ENCODE measurements at regions not wholly inside any gene's neighbourhood (a gene's known extent, or its start where the extent isn't known, plus 50 kb on each side); places are given as distances from the start of the nearest gene placed in this dataset.

GRCh38 chr2:149920389-149920788 is 332.8 kb upstream of the MMADHC start:
- no peak for DNase-seq (ENCODE audit: low spot score)

- no peak for DNase-seq (ENCODE audit: low spot score)
Observed at GRCh38 chr2:149915151-149915550, 327.6 kb upstream of the MMADHC start.

GRCh38 chr2:149908726-149909683 is 321.4 kb upstream of the MMADHC start:
- no peak for DNase-seq (ENCODE audit: low spot score)

- no peak for DNase-seq (ENCODE audit: low spot score)
Observed at GRCh38 chr2:149906886-149907285, 319.3 kb upstream of the MMADHC start.

GRCh38 chr2:149904352-149905175 is 317.0 kb upstream of the MMADHC start:
- no peak for DNase-seq (ENCODE audit: low spot score)

- no peak for DNase-seq (ENCODE audit: low spot score)
Observed at GRCh38 chr2:149903626-149904025, 316.1 kb upstream of the MMADHC start.

- no peak for DNase-seq (ENCODE audit: low spot score)
Observed at GRCh38 chr2:149902081-149902480, 314.5 kb upstream of the MMADHC start.

GRCh38 chr2:149901231-149901859 is 313.8 kb upstream of the MMADHC start:
- no peak for DNase-seq (ENCODE audit: low spot score)

GRCh38 chr2:149899390-149899789 is 311.8 kb upstream of the MMADHC start:
- no peak for DNase-seq (ENCODE audit: low spot score)

- DNase-seq (ENCODE audit: low spot score), result peak; percentile 48
Observed at GRCh38 chr2:149894760-149895159, 307.2 kb upstream of the MMADHC start.

GRCh38 chr2:149894226-149894625 is 306.7 kb upstream of the MMADHC start:
- DNase-seq (ENCODE audit: low spot score), result no peak

GRCh38 chr2:149892563-149892962 is 305.0 kb upstream of the MMADHC start:
- DNase-seq (ENCODE audit: low spot score), result no peak

GRCh38 chr2:149885946-149886345 is 298.4 kb upstream of the MMADHC start:
- DNase-seq (ENCODE audit: low spot score), result no peak

- no peak for DNase-seq (ENCODE audit: low spot score)
Observed at GRCh38 chr2:149885468-149885867, 297.9 kb upstream of the MMADHC start.

- no peak for DNase-seq (ENCODE audit: low spot score)
Observed at GRCh38 chr2:149884871-149885270, 297.3 kb upstream of the MMADHC start.

- DNase-seq (ENCODE audit: low spot score), result no peak
Observed at GRCh38 chr2:149877913-149878312, 290.3 kb upstream of the MMADHC start.

GRCh38 chr2:149877074-149877473 is 289.5 kb upstream of the MMADHC start:
- DNase-seq (ENCODE audit: low spot score), result no peak

- DNase-seq (ENCODE audit: low spot score), result no peak
Observed at GRCh38 chr2:149873936-149874335, 286.4 kb upstream of the MMADHC start.

- no peak for DNase-seq (ENCODE audit: low spot score)
Observed at GRCh38 chr2:149872638-149873150, 285.1 kb upstream of the MMADHC start.

- no peak for DNase-seq (ENCODE audit: low spot score)
Observed at GRCh38 chr2:149872041-149872440, 284.5 kb upstream of the MMADHC start.

GRCh38 chr2:149871091-149871885 is 283.7 kb upstream of the MMADHC start:
- no peak for DNase-seq (ENCODE audit: low spot score)
